Esophagus muscularis mucosa (tissue), 3 donors: ENCODE measurements at regions not wholly inside any gene's neighbourhood (a gene's known extent, or its start where the extent isn't known, plus 50 kb on each side); places are given as distances from the start of the nearest gene placed in this dataset.
"Not testable (repeated sequence)": the region's sequence is repeated elsewhere in the genome, so short reads cannot be mapped to it uniquely, and the experiment has no call there.

Source experiments
- POLR2A ChIP-seq: fragments of 450-650 bp; IDR thresholded peaks from one replicate; pipeline ENCODE4 v1.6.1; 2017; ENCODE audit warnings: antibody characterized with exemption, moderate library complexity, mild to moderate bottlenecking, low read depth
- TF ChIP-seq, protein P1 (sequence below), 3 experiments: fragments of 200-600 bp in 2 of 3; fragments of 450-650 bp in 1 of 3; sonication (generic) in 2 of 3; IDR thresholded peaks; one replicate each; pipeline ENCODE4 v1.5.1; 2017 to 2019; ENCODE audit warnings: antibody characterized with exemption in 3 of 3, mild to moderate bottlenecking in 2 of 3, moderate library complexity in 1 of 3

DNA sequence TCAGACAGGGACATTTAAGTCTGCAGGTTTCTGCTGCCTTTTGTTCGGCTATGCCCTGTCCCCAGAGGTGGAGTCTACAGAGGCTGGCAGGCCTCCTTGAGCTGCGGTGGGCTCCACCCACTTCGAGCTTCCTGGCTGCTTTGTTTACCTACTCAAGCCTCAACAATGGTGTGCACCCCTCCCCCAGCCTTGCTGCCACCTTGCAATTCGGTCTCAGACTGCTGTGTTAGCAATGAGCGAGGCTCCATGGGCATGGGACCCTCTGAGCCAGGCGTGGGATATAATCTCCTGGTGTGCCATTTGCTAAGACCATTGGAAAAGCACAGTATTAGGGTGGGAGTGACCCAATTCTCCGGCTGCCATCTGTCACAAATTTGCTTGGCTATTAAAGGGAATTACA, 280.9 kb downstream of the ZC4H2 start:
- TF ChIP-seq, protein P1, sequence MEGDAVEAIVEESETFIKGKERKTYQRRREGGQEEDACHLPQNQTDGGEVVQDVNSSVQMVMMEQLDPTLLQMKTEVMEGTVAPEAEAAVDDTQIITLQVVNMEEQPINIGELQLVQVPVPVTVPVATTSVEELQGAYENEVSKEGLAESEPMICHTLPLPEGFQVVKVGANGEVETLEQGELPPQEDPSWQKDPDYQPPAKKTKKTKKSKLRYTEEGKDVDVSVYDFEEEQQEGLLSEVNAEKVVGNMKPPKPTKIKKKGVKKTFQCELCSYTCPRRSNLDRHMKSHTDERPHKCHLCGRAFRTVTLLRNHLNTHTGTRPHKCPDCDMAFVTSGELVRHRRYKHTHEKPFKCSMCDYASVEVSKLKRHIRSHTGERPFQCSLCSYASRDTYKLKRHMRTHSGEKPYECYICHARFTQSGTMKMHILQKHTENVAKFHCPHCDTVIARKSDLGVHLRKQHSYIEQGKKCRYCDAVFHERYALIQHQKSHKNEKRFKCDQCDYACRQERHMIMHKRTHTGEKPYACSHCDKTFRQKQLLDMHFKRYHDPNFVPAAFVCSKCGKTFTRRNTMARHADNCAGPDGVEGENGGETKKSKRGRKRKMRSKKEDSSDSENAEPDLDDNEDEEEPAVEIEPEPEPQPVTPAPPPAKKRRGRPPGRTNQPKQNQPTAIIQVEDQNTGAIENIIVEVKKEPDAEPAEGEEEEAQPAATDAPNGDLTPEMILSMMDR (IDR thresholded peaks at IDR 0.05) = not testable (repeated sequence)
- not testable (repeated sequence) for TF ChIP-seq POLR2A
